GM18499 (cell line): ENCODE measurements at regions not wholly inside any gene's neighbourhood (a gene's known extent, or its start where the extent isn't known, plus 50 kb on each side); places are given as distances from the start of the nearest gene placed in this dataset.
"Not testable (repeated sequence)": the region's sequence is repeated elsewhere in the genome, so short reads cannot be mapped to it uniquely, and the experiment has no call there.

ENCODE experiments used
- ATAC-seq: cut with Tn5 transposase; IDR thresholded peaks from one replicate; pipeline ENCODE4 v1.9.1; 2021; ENCODE audit warnings: moderate number of reproducible peaks; ENCODE audit not compliant: insufficient read depth, unreplicated experiment

GRCh38 chr10:52979295-52979990 is 206.9 kb upstream of the MBL2 start:
- ATAC-seq, result no peak

- no peak for ATAC-seq
Measured at GRCh38 chr10:52977581-52977980, 205.0 kb upstream of the MBL2 start.

- no peak for ATAC-seq
Measured at GRCh38 chr10:52967806-52968795, 195.5 kb upstream of the MBL2 start.

- ATAC-seq, result no peak
Measured at GRCh38 chr10:52966904-52967303, 194.3 kb upstream of the MBL2 start.

- peak; percentile 99 for ATAC-seq
Measured at GRCh38 chr10:52965938-52966401, 193.4 kb upstream of the MBL2 start.

- ATAC-seq, result no peak
Measured at GRCh38 chr10:52965509-52965908, 192.9 kb upstream of the MBL2 start.

- no peak for ATAC-seq
Measured at GRCh38 chr10:52961323-52961722, 188.7 kb upstream of the MBL2 start.

GRCh38 chr10:52959810-52960209 is 187.2 kb upstream of the MBL2 start:
- ATAC-seq, result no peak

- ATAC-seq, result no peak
Measured at GRCh38 chr10:52956861-52957260, 184.3 kb upstream of the MBL2 start.

- no peak for ATAC-seq
Measured at GRCh38 chr10:52956461-52956860, 183.9 kb upstream of the MBL2 start.

GRCh38 chr10:52955337-52955736 is 182.8 kb upstream of the MBL2 start:
- ATAC-seq, result no peak

- ATAC-seq, result no peak
Measured at GRCh38 chr10:52954407-52954806, 181.8 kb upstream of the MBL2 start.

GRCh38 chr10:52952391-52953055 is 179.9 kb upstream of the MBL2 start:
- ATAC-seq, result no peak

- ATAC-seq, result peak; percentile 91
Measured at GRCh38 chr10:52951824-52952223, 179.2 kb upstream of the MBL2 start.

- ATAC-seq, result no peak
Measured at GRCh38 chr10:52950578-52950977, 178.0 kb upstream of the MBL2 start.

- ATAC-seq, result no peak
Measured at GRCh38 chr10:52949899-52950298, 177.3 kb upstream of the MBL2 start.

GRCh38 chr10:52946486-52946885 is 173.9 kb upstream of the MBL2 start:
- no peak for ATAC-seq

- ATAC-seq, result not testable (repeated sequence)
Measured at GRCh38 chr10:52945521-52945920, 172.9 kb upstream of the MBL2 start.

GRCh38 chr10:52940921-52941320 is 168.3 kb upstream of the MBL2 start:
- no peak for ATAC-seq

- ATAC-seq, result no peak
Measured at GRCh38 chr10:52939894-52940293, 167.3 kb upstream of the MBL2 start.

- ATAC-seq, result no peak
Measured at GRCh38 chr10:52933748-52934147, 161.2 kb upstream of the MBL2 start.
